Right renal pelvis (tissue), 4 donors: ENCODE measurements at regions not wholly inside any gene's neighbourhood (a gene's known extent, or its start where the extent isn't known, plus 50 kb on each side); places are given as distances from the start of the nearest gene placed in this dataset.

Experiments used
- DNase-seq, 4 donors: peaks; one replicate each; pipeline ENCODE4 v3.0.0-alpha.2; 2013; ENCODE audit warnings: low read depth in 4 of 4, low spot score in 3 of 4, missing footprints in 1 of 4

- DNase-seq, result no peak
Measured at GRCh38 chr5:103847060-103847459, 284.5 kb upstream of the NUDT12 start.

- no peak for DNase-seq
Measured at GRCh38 chr5:103842936-103843335, 280.3 kb upstream of the NUDT12 start.

GRCh38 chr5:103840600-103840999 is 278.0 kb upstream of the NUDT12 start:
- no peak for DNase-seq

- DNase-seq, result no peak
Measured at GRCh38 chr5:103834216-103834615, 271.6 kb upstream of the NUDT12 start.

GRCh38 chr5:103829585-103829984 is 267.0 kb upstream of the NUDT12 start:
- DNase-seq, result no peak

- DNase-seq, result no peak
Measured at GRCh38 chr5:103827976-103828375, 265.4 kb upstream of the NUDT12 start.

- no peak for DNase-seq
Measured at GRCh38 chr5:103821361-103821760, 258.8 kb upstream of the NUDT12 start.

GRCh38 chr5:103808464-103809106 is 246.0 kb upstream of the NUDT12 start:
- peak; percentile 12 to 34 (median 20) for DNase-seq

GRCh38 chr5:103804711-103805110 is 242.1 kb upstream of the NUDT12 start:
- DNase-seq, result no peak

- no peak for DNase-seq
Measured at GRCh38 chr5:103801681-103802080, 239.1 kb upstream of the NUDT12 start.

- DNase-seq, result no peak
Measured at GRCh38 chr5:103800741-103801495, 238.3 kb upstream of the NUDT12 start.

- no peak for DNase-seq
Measured at GRCh38 chr5:103793595-103794182, 231.1 kb upstream of the NUDT12 start.

GRCh38 chr5:103785569-103785968 is 223.0 kb upstream of the NUDT12 start:
- no peak for DNase-seq

GRCh38 chr5:103783669-103784068 is 221.1 kb upstream of the NUDT12 start:
- no peak for DNase-seq

- no peak for DNase-seq
Measured at GRCh38 chr5:103780794-103781193, 218.2 kb upstream of the NUDT12 start.

GRCh38 chr5:103774721-103775120 is 212.1 kb upstream of the NUDT12 start:
- peak in 2 of 4 donors; percentile 40 to 48 for DNase-seq

- DNase-seq, result no peak
Measured at GRCh38 chr5:103772248-103772647, 209.7 kb upstream of the NUDT12 start.

GRCh38 chr5:103764403-103764802 is 201.8 kb upstream of the NUDT12 start:
- no peak for DNase-seq

GRCh38 chr5:103758996-103759395 is 196.4 kb upstream of the NUDT12 start:
- DNase-seq, result no peak

GRCh38 chr5:103755974-103756373 is 193.4 kb upstream of the NUDT12 start:
- DNase-seq, result no peak

GRCh38 chr5:103745353-103746065 is 182.9 kb upstream of the NUDT12 start:
- DNase-seq, result no peak
